Neural progenitor cell (in vitro differentiated cells): ENCODE measurements at regions not wholly inside any gene's neighbourhood (a gene's known extent, or its start where the extent isn't known, plus 50 kb on each side); places are given as distances from the start of the nearest gene placed in this dataset.

Experiments
- EZH2 ChIP-seq: fragments of 200-600 bp; sonication (generic); IDR thresholded peaks from 2 replicates; pipeline ENCODE4 v1.6.1; 2017; ENCODE audit warnings: antibody characterized with exemption, mild to moderate bottlenecking, moderate library complexity
- EZH2phosphoT487 ChIP-seq: fragments of 200-600 bp; sonication (generic); IDR thresholded peaks from 2 replicates; pipeline ENCODE4 v1.6.1; 2017; ENCODE audit warnings: antibody characterized with exemption
- TF ChIP-seq, protein P1 (sequence below): fragments of 200-600 bp; sonication (generic); IDR thresholded peaks from 2 replicates; pipeline ENCODE4 v1.5.1; 2017; ENCODE audit warnings: antibody characterized with exemption, mild to moderate bottlenecking

DNA sequence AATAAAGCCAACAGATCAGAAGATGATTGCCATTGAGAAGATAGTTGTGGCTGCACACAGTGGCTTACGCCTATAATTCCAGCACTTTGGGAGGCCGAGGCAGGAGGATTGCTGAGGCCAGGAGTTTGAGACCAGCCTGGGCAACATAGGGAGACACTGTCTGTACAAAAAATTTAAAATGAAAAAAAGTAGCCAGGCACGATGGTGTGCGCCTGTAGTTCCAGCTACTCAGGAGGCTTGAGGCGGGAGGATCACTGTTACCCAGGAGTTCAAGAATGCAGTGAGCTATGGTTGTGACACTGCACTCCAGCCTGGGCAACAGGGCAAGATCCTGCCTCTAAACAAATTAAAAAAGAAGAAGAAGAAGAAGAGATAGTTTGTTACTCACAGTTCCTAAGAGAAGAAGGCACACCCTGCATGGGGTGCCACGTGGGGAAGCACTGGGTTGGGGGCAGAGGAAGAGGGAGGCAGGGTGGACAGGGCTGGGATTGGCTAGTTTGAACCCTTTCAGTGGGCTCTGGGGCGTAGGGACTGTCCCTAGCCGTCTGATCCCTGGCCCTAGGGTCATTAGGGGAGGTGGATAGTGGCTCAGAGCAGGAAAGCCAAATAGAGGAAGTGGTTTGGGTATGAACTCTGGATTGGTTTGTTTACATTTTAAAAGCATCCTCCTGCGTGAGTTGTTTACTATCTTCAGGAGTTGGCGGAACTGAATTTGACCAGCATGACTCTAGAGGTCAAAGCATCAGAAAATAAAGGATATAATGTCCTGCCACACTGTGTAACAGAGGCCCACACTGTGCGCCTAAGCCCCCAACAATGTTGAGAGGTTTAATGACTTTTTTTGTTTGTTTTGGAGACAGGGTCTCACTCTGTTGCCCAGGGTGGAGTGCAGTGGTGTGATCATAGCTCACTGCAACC, 60.5 kb upstream of the MEDAG start:
- TF ChIP-seq EZH2 (no peak), EZH2phosphoT487 (no peak)
- TF ChIP-seq, protein P1, sequence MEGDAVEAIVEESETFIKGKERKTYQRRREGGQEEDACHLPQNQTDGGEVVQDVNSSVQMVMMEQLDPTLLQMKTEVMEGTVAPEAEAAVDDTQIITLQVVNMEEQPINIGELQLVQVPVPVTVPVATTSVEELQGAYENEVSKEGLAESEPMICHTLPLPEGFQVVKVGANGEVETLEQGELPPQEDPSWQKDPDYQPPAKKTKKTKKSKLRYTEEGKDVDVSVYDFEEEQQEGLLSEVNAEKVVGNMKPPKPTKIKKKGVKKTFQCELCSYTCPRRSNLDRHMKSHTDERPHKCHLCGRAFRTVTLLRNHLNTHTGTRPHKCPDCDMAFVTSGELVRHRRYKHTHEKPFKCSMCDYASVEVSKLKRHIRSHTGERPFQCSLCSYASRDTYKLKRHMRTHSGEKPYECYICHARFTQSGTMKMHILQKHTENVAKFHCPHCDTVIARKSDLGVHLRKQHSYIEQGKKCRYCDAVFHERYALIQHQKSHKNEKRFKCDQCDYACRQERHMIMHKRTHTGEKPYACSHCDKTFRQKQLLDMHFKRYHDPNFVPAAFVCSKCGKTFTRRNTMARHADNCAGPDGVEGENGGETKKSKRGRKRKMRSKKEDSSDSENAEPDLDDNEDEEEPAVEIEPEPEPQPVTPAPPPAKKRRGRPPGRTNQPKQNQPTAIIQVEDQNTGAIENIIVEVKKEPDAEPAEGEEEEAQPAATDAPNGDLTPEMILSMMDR, result no peak
